GM12872 (cell line): ENCODE measurements at regions not wholly inside any gene's neighbourhood (a gene's known extent, or its start where the extent isn't known, plus 50 kb on each side); places are given as distances from the start of the nearest gene placed in this dataset.

ENCODE experiments used
- TF ChIP-seq, protein P1 (sequence below): IDR thresholded peaks from 3 replicates; pipeline ENCODE4 v1.5.1; 2011; ENCODE audit warnings: low read depth, mild to moderate bottlenecking, low read length, moderate library complexity; ENCODE audit not compliant: insufficient read depth

GRCh38 chr9:99282406-99282805, 60.3 kb downstream of the SEC61B start:
- TF ChIP-seq, protein P1, sequence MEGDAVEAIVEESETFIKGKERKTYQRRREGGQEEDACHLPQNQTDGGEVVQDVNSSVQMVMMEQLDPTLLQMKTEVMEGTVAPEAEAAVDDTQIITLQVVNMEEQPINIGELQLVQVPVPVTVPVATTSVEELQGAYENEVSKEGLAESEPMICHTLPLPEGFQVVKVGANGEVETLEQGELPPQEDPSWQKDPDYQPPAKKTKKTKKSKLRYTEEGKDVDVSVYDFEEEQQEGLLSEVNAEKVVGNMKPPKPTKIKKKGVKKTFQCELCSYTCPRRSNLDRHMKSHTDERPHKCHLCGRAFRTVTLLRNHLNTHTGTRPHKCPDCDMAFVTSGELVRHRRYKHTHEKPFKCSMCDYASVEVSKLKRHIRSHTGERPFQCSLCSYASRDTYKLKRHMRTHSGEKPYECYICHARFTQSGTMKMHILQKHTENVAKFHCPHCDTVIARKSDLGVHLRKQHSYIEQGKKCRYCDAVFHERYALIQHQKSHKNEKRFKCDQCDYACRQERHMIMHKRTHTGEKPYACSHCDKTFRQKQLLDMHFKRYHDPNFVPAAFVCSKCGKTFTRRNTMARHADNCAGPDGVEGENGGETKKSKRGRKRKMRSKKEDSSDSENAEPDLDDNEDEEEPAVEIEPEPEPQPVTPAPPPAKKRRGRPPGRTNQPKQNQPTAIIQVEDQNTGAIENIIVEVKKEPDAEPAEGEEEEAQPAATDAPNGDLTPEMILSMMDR = no peak

DNA sequence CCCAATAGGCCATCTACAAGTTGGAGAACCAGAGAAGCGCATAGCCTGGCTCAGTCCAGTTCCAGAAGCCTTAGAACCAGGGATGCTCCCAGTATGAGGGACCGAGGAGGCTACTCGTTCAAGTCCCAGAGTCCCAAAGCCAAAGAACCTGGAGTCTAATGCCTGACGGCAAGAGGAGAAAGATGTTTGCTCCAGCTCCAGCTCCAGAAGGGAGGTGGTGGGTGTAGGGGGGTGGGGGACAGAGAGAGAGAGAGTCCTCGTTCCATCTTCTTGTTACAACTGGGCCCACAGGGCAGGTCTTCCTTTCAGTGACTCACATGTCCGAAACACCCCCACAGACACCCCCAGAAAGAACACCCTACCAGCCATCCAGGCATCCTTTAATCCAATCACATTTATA, 63.9 kb downstream of the SEC61B start:
- TF ChIP-seq, protein P1 = no peak

- TF ChIP-seq, protein P1 = no peak
These were observed 64.5 kb downstream of the SEC61B start for GRCh38 chr9:99286536-99286935.

DNA sequence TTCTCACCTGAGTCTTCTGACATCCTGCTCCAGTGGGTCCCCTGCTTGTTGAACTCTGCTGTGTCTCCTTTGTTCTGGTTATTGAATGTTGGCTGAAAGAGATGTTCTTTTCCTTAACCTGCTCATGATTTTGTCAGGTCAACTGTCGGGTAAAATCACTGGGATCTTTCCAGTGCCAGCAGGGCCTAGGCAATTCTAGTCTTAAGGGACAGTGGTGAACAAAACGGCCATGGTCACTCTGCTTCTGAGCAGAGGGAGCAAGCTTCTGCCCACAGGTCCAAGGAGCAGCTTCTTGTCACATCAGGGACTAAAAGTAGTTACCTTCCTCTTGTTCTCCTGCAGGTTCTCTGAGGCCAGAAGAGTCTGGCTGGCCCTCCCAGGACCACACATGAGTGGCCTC, 65.6 kb downstream of the SEC61B start:
- TF ChIP-seq, protein P1 = no peak

- TF ChIP-seq, protein P1 = no peak
These were observed 66.7 kb downstream of the SEC61B start for GRCh38 chr9:99288830-99289229.

GRCh38 chr9:99294850-99295461, 72.9 kb downstream of the SEC61B start:
- TF ChIP-seq, protein P1 = no peak

DNA sequence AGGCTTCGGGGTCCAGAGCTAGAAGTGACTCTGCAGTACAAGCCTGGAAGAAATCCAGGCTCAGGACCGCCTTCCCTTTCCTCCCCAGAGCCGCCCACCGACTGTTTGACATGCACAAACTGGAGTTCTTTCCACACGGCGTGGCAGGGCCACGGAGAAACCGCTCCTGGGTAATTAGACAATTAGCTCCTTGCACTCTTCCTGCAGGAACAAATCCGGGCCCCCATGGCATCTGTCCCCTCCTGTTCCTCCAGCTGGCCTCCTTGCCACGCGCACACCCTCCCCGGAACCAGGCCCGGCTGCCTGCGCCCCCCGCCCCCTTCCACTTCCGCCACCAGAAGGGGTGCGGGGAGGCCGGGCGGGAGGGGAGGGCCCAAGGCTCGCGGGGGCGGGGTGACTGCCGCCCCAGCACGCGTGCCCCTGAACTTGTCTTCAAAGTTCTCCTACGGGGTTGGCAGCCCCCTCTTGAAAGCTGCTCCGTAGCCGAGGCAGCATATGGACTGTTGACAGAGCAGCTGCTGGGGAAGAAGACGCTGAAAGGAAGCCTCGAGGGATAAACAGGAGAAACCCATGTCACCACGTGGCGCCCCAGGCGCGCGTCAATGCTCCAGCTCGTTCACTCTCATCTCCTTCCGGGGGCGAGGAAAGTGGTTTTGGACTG, 74.3 kb downstream of the SEC61B start:
- TF ChIP-seq, protein P1 = no peak
